ENCODE measurements at regions not wholly inside any gene's neighbourhood (a gene's known extent, or its start where the extent isn't known, plus 50 kb on each side); places are given as distances from the start of the nearest gene placed in this dataset.

DNA sequence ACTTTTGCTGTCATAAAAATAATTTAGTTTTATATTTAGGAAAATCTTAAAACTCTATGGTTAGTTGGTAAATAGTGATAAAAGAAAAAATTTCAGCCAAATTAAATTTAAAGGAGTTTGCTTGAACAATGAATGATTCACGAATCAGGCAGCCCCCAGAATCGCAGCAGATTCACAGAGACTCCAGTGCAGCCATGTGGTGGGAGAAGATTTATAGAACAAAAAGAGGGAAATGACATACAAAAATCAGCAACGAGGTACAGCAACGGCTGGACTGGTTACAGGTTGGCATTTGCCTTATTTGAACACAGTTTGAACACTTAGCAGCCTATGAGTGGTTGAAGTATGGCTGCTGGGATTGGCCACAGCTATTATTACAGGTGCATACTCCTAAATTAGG is 96.4 kb upstream of the MYCBP2 start:
- no peak for DNase-seq (ENCODE audit: low spot score)

DNA sequence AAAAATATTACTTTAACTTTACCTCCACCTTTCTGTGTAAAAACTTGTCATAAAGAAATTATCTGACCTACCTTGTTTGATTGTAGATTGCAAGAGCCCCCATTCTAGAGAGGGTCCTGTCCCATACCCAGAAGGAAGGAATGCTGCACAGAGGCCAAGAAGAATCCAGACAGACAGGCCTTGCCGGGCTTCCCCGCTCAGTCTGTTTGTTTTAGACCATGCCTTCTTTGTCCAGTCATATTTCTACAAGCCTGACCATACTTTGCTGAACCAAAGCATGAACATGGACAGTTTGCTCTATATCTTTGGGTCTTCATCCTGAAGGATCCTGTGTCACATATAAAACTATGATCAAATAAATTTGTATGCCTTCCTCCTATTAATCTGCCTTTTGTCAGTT is 95.8 kb upstream of the MYCBP2 start:
- DNase-seq (ENCODE audit: low spot score): no peak

DNA sequence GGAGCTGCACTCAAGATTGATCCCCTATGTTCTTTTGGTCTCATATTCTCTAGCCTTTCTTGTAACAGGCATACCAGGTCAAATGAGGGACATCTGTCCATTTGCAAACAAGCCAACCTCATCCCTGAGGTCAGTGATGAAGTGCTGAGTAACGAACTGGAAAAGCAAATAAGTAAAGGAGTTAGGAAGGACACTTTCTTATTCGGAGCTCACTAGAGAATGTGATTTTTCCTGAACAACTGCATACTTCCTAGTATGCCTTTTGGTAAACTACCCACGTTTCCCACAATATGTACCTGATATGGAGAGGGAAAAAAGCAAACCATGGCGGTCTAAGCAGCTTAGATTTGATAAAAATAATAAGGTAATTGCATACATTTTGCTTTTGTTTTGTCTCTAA is 91.0 kb upstream of the MYCBP2 start:
- DNase-seq (ENCODE audit: low spot score): no peak

DNA sequence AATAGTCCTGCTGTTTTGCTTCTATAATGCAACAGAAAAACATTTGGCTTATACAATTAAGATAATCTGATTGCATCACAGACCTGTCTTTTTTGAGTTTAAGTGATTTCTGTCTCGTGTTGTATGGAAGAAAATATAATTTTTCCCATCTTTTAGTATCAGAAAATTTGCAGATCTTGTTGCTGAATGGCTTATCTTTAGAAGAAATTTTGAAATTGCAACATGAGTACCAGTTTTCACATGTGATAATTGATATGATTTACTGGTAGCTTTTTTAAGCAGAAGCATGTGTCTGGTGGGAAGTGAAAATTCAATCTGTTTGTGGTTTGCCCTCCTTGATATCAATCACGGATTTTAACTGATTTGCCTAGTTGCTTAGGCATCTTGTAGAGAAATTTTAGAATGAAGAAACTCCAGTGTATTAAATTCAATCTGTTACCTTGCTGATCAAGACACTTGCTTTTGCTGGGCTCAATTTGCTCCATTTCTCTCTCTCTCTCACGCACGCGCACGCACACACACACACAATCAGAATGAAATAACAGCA is 89.8 kb upstream of the MYCBP2 start:
- no peak for DNase-seq (ENCODE audit: low spot score)

DNA sequence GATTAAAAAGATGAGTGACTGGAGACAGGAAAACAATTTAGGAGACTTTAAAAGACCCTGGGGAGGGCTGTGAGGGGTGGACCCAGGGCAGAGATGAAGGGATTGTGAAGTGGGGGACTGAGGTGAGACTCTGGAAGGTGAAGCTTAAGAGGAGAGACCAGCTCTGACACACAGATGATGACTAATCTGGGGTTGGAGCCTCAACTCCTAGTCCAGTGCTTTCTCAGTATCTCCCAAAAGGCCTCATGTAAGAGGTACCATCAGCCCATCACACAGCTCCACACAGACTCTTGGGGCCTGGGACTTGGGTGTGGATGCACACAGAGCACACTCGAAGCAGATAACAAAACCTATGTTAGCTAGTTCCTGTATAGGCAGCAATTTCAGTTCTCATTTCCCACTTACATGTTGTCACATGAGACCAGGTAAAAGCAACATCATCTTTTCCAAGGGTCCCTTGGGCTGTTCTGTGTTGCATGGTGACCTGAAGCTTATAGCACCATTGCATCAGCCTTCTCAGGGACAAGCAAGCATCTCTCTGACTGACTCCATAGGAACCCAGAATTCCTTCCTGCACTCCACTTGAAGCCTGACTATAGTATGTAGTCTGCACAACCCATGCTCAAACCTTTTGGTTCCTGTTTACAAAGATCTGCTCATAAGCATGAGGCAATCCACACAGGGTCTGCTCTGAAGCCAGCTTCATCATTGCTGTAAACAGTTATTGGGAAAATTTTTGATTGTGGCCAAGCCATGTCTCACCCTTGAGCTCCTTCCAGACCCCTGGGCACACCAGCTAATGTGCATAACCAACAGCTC is 88.6 kb upstream of the MYCBP2 start:
- DNase-seq (ENCODE audit: low spot score): no peak

DNA sequence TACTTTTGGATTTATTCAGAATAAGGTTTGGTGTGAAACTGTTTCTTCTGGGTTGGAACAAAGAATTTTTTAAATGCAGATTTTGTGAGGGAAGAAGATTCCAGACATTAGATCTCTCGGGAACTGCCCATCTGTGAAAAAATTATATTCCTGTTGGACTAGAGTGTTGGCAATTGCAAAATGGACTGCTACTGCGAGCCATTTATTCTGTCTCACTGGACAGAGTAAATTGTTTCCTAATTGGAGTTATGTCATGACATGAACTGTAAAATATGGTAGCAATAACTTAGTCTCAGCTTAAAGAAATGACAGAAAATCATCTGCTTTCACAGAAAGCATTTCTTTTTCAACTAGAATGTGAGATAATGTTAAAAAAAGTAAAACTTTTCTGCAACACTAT is 86.0 kb upstream of the MYCBP2 start:
- no peak for DNase-seq (ENCODE audit: low spot score)

DNA sequence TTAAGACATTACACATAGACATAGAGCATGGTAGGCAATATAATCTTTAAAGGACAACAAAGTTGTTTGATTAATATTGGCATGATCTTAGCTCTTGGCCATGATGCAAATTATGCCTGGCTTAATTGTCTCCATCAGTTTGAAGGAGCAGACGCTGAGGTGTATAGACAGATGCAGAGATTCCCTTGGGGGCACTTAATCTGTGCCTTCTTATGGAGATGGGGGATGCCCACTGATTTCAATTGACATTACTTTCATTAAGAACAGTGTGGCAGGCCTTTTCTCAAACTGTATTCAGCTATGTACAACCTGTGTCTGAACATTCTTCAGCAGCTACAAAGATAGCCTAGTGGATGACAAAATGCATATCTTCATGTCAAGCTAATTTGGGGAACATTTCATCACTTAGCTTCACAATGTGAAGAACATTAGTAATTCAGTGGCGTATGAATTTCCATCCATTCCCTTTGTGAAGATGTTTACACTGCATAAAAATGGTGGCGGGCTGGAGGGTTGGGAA is 85.3 kb upstream of the MYCBP2 start:
- no peak for DNase-seq (ENCODE audit: low spot score)

DNA sequence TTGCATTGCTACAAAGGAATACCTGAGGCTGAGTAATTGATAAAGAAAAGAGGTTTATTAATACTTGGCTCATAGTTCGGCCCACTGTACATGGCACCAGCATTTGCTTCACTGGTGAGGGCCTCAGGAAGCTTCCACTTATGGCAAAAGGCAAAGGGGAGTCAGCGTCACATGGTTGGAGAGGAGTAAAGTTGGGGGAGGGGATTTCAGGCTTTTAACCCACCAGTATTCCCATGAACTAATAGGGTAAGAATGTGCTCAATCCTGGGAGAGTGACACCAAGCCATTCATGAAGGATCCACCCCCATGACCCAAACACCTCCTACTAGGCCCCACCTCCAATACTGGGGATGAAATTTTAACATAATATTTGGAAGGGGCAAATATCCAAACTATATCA is 82.5 kb upstream of the MYCBP2 start:
- DNase-seq (ENCODE audit: low spot score): peak; percentile 15

DNA sequence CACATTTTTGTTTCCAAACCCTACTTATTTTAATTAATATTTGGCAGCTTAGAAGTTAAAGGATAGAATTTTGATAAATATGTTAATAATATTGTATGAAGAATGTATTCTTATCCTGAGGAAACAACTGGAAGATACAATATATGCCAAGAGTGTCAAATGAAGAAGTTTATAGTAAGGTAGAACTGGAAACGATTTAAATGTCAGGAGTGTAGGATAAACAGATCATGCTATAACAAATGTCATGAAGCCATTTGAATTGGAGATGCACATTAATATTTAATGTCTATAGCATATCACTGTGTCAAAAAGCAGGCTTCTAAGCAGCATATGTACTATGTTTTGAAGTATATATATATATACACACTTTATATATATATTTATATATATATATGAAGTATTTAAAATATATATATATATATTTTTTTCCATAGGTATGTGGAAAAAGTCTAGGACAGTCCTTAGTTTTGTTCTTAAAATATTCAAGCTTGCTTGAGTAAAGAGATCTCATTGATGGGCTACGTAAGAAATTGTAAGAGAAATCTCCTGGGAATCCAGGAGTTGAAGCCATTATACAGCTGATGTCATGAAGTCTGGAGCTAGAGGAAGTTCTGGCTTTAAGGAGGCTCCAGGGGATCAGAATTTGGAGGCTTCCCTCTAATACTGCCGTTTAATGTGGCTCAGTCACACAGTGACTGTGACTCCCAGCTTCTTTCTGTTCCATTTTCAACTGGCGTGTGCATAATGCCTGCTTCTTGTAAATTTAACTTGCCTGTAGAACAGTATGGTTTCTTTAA is 79.9 kb upstream of the MYCBP2 start:
- no peak for DNase-seq (ENCODE audit: low spot score)

DNA sequence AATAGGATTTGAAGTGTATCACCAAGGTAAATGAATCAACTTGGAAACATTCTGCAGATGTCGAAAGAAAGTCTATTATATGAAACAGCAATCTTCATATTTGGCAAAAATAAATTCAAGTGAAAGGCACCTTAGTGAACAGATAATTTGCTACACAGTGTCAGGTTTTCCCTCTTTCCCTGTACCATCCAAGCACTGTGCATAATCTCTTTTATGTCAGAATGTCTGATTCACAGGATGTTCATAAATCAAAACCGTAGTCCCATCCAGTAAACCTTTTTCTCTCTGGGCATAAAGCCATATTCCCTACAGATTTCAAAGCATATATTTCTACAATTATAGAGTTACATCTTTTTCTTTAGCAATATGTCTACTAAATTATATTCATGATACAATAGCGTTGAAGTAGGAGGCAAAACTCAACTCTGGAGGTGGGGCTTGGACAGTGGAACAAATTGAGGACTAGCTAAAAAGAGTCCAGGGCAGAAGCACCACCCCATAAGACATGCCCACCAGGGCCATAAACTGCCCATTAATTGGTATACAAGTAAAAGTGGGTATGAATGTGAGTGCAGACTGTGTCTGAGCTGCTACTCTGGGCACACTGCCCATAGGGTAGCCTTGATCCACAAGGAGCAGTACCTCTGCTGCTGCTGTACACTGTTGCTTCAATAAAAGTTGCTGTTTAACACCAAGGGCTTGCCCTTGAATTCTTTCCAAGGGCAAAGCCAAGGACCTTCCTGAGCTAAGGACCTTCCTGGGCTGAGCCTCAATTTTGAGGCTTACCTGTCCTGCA is 72.1 kb upstream of the MYCBP2 start:
- no peak for DNase-seq (ENCODE audit: low spot score)

DNA sequence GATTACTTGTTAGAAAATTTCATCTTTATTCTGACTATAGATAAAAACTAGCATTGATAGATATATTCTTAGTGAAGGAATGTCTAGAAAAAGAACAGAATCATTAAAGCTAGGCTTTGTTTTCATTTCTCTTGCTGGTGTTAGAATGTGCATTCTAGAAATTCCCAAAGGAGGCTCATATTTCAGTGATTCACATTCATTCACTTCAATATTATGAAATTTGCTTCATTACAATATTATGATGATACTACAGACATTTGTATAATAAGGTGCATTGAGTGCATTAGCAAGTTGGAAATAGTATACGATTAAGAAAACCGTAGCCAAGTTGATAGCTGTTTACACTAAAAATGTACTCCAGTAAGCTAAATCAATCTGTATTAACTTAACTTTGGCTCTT is 70.7 kb upstream of the MYCBP2 start:
- no peak for DNase-seq (ENCODE audit: low spot score)

DNA sequence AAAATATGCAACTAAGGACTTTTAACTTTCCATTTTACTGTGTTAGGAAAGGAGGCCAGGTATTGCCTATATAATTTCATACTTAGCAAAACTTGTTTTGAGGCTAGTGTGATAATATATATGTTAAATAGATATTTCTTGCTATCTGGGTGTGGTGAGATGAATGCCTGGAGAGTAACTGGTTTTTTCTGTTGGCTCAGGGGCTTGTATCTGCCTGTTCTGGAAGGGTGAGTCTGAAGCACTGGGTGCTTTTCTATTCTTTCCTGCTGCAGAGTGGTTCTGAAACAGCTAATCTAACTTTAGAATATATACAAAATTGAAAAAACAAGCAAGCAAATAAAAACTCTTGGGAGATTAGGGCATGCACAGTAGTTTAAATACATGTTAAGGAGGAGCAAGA is 64.6 kb upstream of the MYCBP2 start:
- DNase-seq (ENCODE audit: low spot score): no peak

DNA sequence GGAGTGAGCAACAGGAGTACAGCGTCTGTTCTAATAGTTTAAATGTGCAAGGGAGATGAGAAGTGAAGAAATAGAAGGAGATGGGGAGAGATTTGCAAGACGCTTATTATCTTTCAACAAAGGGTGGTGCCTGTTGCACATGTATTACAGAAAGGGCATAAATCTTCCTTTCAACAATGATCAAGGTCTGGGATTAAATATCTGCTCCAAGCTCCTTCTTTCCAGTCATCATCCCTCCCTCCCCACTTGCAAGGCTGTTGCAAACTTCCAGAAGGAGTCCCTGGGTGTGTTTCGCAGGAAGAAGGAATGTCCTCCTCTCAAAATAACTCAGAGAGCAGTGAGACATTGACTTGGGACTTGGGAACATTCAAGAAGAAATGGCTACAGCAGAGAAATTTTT is 63.5 kb upstream of the MYCBP2 start:
- DNase-seq (ENCODE audit: low spot score): no peak

DNA sequence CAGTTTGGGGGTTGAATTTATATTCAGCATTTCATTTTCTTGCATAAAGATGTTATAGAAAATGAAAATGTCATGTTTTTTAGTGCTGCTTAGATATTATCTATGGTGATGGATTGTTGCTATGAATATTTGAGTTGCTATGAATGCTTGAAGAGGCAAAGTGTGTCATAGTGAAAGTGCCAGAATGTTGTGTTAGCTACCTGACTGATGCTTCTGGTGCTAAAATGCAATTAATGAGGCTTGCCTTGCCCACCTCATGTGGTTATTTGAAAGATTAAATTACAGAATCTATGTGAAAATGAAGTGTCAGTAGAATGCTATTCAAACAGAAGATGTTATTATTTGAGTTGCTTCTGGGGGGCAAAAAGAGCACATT is 62.7 kb upstream of the MYCBP2 start:
- DNase-seq (ENCODE audit: low spot score): no peak

DNA sequence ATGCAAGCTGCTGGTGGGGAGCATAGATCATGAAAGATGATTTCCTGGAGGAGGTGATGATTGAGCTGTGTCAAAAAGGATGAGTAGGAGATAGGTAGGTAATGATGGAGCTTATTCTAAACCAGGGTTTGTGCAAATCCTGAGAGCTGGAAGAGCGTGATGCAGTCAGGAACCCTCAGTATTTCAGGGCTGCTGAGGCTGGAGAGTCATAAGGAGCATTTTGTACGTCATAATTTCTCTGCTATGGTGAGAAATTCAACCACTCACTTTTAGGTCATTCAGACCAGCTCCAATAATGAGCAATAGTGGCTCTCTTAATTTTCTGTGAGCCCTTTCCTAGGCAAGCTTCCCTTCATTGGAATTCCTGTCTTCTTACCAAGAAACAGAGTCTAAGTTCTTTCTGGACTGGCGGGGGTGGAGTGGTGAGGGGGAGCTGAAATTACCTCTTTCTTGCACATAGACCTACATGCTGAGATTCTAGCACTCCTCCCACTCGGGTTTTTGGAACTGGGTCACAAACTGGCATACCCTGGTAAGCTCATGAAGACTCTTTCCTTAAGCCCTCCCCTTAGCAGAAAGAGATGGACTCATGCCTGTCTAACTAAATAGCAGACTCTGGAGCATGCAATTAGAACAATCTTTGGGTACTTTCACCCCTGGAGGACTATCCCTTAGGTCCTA is 62.2 kb upstream of the MYCBP2 start:
- DNase-seq (ENCODE audit: low spot score): no peak

DNA sequence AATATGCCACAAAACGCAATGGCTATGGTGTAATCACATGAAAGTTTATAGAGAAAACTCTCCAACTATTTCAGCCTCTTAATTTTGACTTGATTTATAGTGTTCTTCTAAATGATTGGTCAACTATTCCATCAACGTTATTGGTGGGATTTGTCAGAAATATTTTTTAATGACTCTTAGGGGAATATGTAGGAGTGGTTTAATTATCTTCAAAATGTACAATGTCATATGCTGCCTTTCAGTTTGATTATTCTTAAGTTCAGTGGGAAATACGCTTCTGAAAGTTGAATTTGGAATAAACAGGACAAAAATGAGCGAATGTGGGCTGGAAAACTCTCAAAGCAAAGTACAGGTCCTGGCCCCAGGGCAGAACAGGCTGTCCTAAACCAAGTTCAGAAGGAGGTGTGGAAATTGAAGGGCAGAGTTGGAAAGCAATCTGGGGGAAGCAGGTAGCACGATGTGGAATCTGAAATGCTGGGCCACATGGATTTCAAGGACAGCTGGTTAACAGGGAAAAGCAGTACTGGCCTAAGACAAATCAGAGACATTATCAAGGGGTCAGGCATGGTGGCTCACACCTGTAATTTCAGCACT is 60.8 kb upstream of the MYCBP2 start:
- no peak for DNase-seq (ENCODE audit: low spot score)

DNA sequence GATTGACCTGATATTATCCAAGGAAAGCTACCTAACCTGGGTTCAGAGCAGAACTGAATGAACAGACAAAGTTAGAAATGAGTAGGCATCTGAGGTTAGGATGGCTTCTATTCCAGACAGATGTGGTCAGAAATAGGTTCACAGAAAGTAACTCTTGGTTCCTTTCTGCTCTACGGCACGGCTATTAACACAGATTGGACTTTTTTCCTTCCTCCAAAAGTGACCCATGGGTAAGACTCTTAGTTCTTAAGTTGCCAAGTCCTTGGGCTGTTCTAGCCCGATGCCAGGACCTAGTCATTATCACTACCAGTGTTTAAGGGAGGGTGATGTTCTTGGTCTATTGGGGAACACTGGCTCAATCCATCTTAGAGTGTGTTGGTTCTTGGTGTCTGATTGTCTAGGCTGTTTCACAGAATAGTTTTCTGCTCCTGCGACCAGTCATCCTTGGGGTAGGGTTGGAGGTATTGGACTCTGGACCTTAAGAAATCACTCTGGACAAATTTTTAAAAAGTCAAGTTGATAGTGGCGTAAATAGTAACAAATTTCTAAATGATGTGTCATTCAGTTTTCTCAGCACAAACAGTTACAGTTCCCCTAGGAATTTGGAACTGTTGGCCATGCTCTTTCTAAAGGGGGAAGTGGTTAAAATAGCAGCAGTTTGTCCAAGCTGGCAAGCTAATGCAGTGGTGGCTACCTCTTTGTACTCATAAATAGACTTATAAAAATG is 60.1 kb upstream of the MYCBP2 start:
- no peak for DNase-seq (ENCODE audit: low spot score)

DNA sequence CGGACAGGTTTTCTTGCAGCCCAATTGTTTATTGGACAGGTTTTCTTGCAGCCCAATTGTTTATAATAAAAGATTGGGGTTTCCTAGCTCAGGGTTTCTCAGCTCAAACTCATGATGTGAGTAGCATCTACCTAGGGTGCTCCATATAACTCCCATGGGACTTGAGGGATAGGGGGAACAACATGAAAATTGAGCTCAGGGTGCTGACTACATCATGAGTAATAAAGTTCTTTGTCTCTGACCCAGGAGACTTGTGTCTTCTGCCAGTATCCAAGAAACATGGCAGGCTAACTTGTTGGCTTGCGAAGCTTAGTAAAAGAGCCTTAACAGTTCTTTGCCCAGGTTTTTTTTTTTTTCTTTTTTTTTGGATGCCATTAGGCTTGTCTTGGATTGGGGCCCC is 59.2 kb upstream of the MYCBP2 start:
- no peak for DNase-seq (ENCODE audit: low spot score)

DNA sequence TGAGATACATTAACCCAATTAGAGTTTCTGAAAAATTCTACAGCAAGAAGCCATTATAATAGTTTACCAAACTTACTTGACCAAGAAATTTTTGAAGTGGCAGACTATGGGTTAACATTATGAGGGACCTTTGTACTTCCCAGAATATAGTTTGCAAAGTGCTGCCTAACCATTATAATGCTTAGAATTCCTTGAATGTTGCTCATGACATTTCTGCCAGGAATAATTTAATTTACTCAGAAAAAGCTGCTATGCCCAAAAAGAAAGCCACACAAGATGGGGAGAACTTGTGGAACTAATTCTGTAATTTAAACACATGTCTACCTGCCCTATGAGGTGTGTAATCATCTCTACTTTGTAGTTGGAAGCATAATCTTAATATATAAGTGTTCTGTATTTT is 58.1 kb upstream of the MYCBP2 start:
- no peak for DNase-seq (ENCODE audit: low spot score)

DNA sequence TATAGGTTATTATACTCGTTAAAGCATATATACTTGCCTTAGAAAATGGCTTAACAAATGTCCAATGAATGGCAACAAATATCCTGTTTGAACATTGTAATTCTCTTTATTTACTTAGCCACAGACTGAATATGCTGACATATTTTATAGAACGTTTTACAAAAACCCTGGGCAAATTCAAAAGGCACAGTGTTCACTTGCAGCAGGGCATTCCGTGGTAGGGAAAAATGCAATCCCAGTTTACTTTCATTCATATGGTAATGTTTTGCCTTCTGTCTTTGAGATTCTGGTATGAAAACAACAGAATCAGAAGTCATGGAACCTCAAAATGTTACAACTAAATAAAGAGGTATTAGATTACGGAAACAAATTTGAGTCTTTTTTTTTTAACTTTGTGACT is 56.2 kb upstream of the MYCBP2 start:
- no peak for DNase-seq (ENCODE audit: low spot score)

DNA sequence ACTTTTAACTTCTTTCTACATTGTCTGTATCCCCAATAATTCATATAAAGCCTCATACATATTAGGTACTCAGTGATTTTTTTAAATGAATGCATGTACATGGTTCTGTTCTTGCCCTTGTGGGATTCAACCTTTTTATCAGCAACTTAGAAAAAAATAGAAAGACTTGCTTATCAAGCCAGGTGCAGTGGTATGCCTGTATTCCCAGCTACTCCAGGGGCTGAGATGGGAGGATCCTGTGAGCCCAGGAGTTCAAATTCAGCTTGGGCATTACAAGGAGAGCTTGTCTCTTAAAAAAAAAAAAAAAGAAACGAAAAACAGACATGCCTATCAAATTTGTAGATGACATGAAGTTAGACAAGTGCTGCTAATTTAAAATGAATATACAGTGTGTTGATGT is 54.2 kb upstream of the MYCBP2 start:
- DNase-seq (ENCODE audit: low spot score): no peak

Measured in iPS-NIHi11 (cell line).